ENCODE measurements at regions not wholly inside any gene's neighbourhood (a gene's known extent, or its start where the extent isn't known, plus 50 kb on each side); places are given as distances from the start of the nearest gene placed in this dataset.

DNA sequence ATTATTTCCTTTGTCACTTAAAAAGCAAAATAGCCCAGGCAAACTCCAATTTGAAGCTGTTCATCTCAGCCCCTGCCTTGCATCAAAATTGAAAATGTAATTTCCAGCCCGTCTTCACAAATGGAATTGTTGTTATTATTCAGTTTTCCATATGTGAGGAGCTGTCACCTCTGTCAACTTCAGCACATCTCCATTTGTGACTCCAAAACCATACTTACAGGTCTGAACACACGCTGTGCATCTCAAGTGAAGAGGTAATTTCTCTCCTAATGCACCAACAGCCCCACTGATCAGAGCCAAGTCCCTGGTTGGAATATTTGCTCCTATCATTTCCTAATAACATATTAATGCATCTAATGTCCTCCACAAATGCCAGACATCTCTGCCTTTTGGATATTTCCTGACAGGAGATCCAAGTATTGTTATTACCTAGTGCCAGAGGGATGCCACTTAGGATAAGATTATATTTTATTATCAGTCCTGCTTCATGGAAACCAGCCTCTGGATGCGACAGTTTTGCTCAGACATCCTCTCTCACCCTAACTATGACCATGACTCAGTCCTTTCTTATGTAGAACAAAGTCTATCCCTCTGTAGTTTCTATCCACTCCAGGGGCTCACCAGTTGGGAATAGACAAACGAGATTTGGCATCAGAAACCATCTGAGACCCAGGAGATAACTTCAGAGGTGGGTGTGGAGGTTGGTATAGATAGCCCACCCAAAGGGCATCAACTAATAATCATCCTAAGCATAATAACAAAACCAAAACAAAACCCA is 379.8 kb downstream of the VPS13C start:
- DNase-seq (ENCODE audit: low read depth, low spot score) (no peak), FAIRE-seq (no peak), ATAC-seq (no peak)
- ChIA-PET CTCF (no interaction called here), RAD21 (ENCODE audit: unreplicated experiment) (no interaction called here), POLR2A (no interaction called here), SMC1A (ENCODE audit: uncharacterized antibody, unreplicated experiment) (no interaction called here)
- no peak overlapping the region for H3K4me3 ChIP-seq
- H2AFZ ChIP-seq (ENCODE audit: control insufficient read depth, low read depth, low read length): no peak overlapping the region
- in situ Hi-C loops (cut with MboI): no loop called here
- H3K36me3 ChIP-seq (ENCODE audit: control insufficient read depth in 2 of 2, insufficient read depth in 2 of 2, low read length in 1 of 2): no peaks in the 10 kb centered on the region
- 0% methylated on average over 4 of the region's 4 CpGs for WGBS (ENCODE audit: insufficient coverage, insufficient replicate concordance, low lambda C conversion rate, missing lambda C conversion rate)
- H3K27me3 ChIP-seq (replicated peaks in 1 of 2; ENCODE audit: control insufficient read depth in 2 of 2, insufficient read depth in 2 of 2, low read length in 1 of 2): peaks cover 0 to 3% of the 10 kb centered on the region in 2 experiments; a peak in 1 of 4 replicates
- H3K9me3 ChIP-seq (replicated peaks; ENCODE audit: control insufficient read depth, insufficient read depth, low read length): no peaks in the 10 kb centered on the region
- no peak overlapping the region for H3K4me2 ChIP-seq (ENCODE audit: control insufficient read depth, insufficient read depth)
- no peaks in the 10 kb centered on the region for H4K20me1 ChIP-seq (ENCODE audit: control insufficient read depth, insufficient read depth)
- intact Hi-C loops (cut with micrococcal nuclease; ENCODE audit: unreplicated experiment): no loop called here
- no peak overlapping the region for H3K27ac ChIP-seq (ENCODE audit: control insufficient read depth, insufficient read depth)
- TF ChIP-seq, protein P1, sequence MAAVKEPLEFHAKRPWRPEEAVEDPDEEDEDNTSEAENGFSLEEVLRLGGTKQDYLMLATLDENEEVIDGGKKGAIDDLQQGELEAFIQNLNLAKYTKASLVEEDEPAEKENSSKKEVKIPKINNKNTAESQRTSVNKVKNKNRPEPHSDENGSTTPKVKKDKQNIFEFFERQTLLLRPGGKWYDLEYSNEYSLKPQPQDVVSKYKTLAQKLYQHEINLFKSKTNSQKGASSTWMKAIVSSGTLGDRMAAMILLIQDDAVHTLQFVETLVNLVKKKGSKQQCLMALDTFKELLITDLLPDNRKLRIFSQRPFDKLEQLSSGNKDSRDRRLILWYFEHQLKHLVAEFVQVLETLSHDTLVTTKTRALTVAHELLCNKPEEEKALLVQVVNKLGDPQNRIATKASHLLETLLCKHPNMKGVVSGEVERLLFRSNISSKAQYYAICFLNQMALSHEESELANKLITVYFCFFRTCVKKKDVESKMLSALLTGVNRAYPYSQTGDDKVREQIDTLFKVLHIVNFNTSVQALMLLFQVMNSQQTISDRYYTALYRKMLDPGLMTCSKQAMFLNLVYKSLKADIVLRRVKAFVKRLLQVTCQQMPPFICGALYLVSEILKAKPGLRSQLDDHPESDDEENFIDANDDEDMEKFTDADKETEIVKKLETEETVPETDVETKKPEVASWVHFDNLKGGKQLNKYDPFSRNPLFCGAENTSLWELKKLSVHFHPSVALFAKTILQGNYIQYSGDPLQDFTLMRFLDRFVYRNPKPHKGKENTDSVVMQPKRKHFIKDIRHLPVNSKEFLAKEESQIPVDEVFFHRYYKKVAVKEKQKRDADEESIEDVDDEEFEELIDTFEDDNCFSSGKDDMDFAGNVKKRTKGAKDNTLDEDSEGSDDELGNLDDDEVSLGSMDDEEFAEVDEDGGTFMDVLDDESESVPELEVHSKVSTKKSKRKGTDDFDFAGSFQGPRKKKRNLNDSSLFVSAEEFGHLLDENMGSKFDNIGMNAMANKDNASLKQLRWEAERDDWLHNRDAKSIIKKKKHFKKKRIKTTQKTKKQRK (IDR thresholded peaks at IDR 0.05; ENCODE audit: low read depth, low read length): no peak
- TF ChIP-seq POLR2AphosphoS2 (IDR thresholded peaks at IDR 0.05; ENCODE audit: low read depth, low read length) (no peak), FOXK2 (IDR thresholded peaks at IDR 0.05) (no peak), MEF2B (IDR thresholded peaks at IDR 0.05; ENCODE audit: partially characterized antibody, poor library complexity, severe bottlenecking) (no peak), IKZF1 (conservative IDR thresholded peaks at IDR 0.05) (no peak), BRCA1 (IDR thresholded peaks at IDR 0.05; ENCODE audit: low read depth, low read length) (no peak), NR2F1 (conservative IDR thresholded peaks at IDR 0.05) (no peak), NFYA (IDR thresholded peaks at IDR 0.05; ENCODE audit: borderline replicate concordance, low read depth, low read length) (no peak), STAT3 (IDR thresholded peaks at IDR 0.05; ENCODE audit: low read depth, low read length) (no peak), ZNF207 (IDR thresholded peaks at IDR 0.05; ENCODE audit: borderline replicate concordance) (no peak), CREB1 (IDR thresholded peaks at IDR 0.05; ENCODE audit: low read depth) (no peak), ZNF24 (IDR thresholded peaks at IDR 0.05) (no peak), HDAC2 (IDR thresholded peaks at IDR 0.05) (no peak), SUZ12 (IDR thresholded peaks at IDR 0.05; ENCODE audit: unreplicated experiment) (no peak), YY1 (IDR thresholded peaks at IDR 0.05; ENCODE audit: low read depth, low read length) (no peak), NFXL1 (IDR thresholded peaks at IDR 0.05; ENCODE audit: borderline replicate concordance) (no peak)
- TF ChIP-seq, protein P2, sequence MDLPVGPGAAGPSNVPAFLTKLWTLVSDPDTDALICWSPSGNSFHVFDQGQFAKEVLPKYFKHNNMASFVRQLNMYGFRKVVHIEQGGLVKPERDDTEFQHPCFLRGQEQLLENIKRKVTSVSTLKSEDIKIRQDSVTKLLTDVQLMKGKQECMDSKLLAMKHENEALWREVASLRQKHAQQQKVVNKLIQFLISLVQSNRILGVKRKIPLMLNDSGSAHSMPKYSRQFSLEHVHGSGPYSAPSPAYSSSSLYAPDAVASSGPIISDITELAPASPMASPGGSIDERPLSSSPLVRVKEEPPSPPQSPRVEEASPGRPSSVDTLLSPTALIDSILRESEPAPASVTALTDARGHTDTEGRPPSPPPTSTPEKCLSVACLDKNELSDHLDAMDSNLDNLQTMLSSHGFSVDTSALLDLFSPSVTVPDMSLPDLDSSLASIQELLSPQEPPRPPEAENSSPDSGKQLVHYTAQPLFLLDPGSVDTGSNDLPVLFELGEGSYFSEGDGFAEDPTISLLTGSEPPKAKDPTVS (IDR thresholded peaks at IDR 0.05; ENCODE audit: low read depth, low read length): no peak
- TF ChIP-seq, protein P3, sequence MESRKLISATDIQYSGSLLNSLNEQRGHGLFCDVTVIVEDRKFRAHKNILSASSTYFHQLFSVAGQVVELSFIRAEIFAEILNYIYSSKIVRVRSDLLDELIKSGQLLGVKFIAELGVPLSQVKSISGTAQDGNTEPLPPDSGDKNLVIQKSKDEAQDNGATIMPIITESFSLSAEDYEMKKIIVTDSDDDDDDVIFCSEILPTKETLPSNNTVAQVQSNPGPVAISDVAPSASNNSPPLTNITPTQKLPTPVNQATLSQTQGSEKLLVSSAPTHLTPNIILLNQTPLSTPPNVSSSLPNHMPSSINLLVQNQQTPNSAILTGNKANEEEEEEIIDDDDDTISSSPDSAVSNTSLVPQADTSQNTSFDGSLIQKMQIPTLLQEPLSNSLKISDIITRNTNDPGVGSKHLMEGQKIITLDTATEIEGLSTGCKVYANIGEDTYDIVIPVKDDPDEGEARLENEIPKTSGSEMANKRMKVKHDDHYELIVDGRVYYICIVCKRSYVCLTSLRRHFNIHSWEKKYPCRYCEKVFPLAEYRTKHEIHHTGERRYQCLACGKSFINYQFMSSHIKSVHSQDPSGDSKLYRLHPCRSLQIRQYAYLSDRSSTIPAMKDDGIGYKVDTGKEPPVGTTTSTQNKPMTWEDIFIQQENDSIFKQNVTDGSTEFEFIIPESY (IDR thresholded peaks at IDR 0.05): no peak
- H3K9ac ChIP-seq (ENCODE audit: control insufficient read depth, insufficient read depth, low read length): no peak overlapping the region
- H3K4me1 ChIP-seq (ENCODE audit: control insufficient read depth, insufficient read depth, low read length): no peaks in the 10 kb centered on the region
- no TSS peak for BruUV-seq (replicated peaks)
- H3K79me2 ChIP-seq (ENCODE audit: control insufficient read depth, insufficient read depth, low read length): no peaks in the 10 kb centered on the region
